ENCODE measurements at regions not wholly inside any gene's neighbourhood (a gene's known extent, or its start where the extent isn't known, plus 50 kb on each side); places are given as distances from the start of the nearest gene placed in this dataset.

DNA sequence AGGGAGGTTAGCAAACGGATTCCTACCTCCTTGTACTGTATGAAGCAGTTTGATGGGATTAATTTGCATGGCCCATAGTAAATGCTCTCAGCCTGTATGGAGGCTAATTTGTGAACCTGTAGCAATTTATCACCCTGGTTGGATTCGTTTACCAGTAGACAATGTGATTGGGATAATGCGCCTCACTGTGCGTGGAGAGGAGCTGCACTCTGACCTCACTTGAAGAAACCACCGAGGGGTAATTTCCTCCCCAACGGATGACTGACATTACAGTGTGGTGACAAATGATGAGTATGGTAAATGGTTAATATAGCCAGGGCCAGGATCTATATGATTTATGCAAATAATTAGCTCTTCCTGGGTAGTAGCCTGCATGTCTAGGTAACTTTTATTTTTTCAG is 479.1 kb upstream of the RBFOX1 start:
- ATAC-seq (no peak), DNase-seq (ENCODE audit: low spot score) (no peak)
- Mint-ChIP-seq H3K4me3 (no peak overlapping the region), H3K36me3 (no peaks in the 10 kb centered on the region), H3K27ac (no peak overlapping the region), H3K27me3 (no peaks in the 10 kb centered on the region), H3K9me3 (peaks cover 25% of the 10 kb centered on the region), H3K4me1 (ENCODE audit: low read depth in 2 of 2) (no peaks in the 10 kb centered on the region)

DNA sequence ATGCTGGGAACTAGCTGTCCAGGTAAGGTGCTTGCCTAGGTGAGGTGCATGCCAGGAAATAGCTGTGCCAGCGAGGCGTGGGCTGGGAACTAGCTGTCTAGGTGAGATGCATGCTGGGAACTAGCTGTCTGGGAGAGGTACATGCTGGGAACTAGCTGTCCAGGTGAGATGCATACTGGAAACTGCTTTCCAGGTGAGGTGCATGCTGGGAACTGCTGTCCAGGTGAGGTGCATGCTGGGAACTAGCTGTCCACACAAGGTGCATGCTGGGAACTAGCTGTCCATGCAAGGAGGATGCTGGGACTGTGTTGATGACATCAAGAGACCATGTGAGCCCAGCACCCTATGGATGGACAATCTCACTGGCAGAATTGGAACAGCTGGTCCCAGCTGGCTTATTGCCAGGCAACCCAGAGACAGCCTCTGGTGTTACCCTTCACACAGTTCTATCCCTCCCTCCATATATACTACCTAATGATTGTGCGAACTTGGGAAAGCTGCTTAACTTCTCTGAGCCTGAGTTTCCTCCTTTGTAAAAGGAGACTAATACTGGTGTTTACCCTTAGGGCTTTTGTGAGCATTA is 479.9 kb upstream of the RBFOX1 start:
- H3K4me1 Mint-ChIP-seq (ENCODE audit: low read depth in 2 of 2): no peaks in the 10 kb centered on the region
- H3K4me3 Mint-ChIP-seq: no peak overlapping the region
- ATAC-seq (no peak), DNase-seq (ENCODE audit: low spot score) (no peak)
- no peak overlapping the region for H3K27ac Mint-ChIP-seq
- no peaks in the 10 kb centered on the region for H3K36me3 Mint-ChIP-seq
- H3K9me3 Mint-ChIP-seq: peaks cover 25% of the 10 kb centered on the region
- H3K27me3 Mint-ChIP-seq: no peaks in the 10 kb centered on the region

DNA sequence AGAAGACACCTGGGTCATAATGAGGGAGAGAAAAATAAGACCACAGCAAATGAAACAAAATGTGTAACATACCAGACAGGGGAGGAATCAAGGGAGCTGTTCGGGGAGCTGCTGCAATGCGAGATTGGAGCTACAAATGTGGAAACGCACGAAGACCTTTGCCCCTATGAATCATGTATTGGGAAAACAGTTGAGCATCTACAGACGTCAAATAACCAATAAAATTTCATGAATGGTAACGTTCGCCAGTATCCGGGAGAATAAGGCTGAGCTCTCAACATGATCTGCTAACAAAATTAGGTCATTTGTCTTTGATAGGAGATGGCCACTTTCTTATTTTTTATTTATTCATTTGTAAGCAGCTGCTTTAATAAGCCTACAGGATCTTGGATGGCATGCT is 486.2 kb upstream of the RBFOX1 start:
- H3K4me3 Mint-ChIP-seq: no peak overlapping the region
- no peaks in the 10 kb centered on the region for H3K4me1 Mint-ChIP-seq (ENCODE audit: low read depth in 2 of 2)
- H3K36me3 Mint-ChIP-seq: peaks cover 4% of the 10 kb centered on the region
- H3K9me3 Mint-ChIP-seq: peaks cover 28% of the 10 kb centered on the region
- DNase-seq (ENCODE audit: low spot score) (no peak), ATAC-seq (no peak)
- H3K27me3 Mint-ChIP-seq: no peaks in the 10 kb centered on the region
- H3K27ac Mint-ChIP-seq: no peak overlapping the region

DNA sequence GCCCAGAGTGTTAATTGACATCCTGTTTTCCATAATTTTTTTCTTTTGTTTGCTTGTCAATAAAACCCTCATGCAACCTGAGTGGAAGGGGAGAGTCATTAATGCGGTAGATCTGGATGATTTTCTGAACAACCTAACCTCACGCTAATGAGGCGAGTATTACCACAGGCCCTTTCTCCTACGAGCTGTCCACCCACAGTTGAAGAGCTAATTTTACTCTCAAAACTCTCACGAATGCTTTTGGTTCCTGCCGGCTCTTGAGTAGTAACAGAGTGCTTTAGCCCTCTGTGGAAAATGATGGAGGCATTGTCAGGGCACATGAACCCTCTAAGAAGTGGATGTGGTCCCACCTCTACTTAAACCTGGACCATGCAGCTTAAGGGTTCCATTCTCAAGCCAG is 491.3 kb upstream of the RBFOX1 start:
- Mint-ChIP-seq H3K4me1 (ENCODE audit: low read depth in 2 of 2) (no peaks in the 10 kb centered on the region), H3K4me3 (no peak overlapping the region), H3K27me3 (no peaks in the 10 kb centered on the region), H3K36me3 (peaks cover 4% of the 10 kb centered on the region), H3K9me3 (peaks cover 31% of the 10 kb centered on the region), H3K27ac (no peak overlapping the region)
- no peak for DNase-seq (ENCODE audit: low spot score)
- ATAC-seq: no peak

DNA sequence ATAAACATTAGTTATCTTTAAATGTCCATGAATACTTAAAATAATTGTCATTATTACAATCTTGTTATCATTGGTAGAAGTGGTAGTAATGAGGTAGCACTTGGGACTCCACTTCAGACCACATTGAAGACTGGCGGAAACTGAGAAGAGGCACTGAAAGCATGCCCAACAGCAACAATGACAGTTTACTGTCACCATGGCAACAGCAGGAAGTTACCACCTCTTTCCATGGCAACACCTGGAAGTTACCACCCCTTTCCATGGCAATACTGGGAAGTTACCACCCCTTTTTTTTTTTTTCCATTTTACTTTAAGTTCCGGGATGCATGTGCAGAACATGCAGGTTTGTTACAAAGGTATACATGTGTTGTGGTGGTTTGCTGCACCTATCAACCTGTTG is 494.9 kb upstream of the RBFOX1 start:
- Mint-ChIP-seq H3K9me3 (peaks cover 15% of the 10 kb centered on the region), H3K4me1 (ENCODE audit: low read depth in 2 of 2) (no peaks in the 10 kb centered on the region), H3K27ac (no peak overlapping the region), H3K36me3 (no peaks in the 10 kb centered on the region), H3K4me3 (no peak overlapping the region), H3K27me3 (peaks cover 0 to 3% of the 10 kb centered on the region in 2 donors)
- no peak for ATAC-seq
- DNase-seq (ENCODE audit: low spot score): no peak

DNA sequence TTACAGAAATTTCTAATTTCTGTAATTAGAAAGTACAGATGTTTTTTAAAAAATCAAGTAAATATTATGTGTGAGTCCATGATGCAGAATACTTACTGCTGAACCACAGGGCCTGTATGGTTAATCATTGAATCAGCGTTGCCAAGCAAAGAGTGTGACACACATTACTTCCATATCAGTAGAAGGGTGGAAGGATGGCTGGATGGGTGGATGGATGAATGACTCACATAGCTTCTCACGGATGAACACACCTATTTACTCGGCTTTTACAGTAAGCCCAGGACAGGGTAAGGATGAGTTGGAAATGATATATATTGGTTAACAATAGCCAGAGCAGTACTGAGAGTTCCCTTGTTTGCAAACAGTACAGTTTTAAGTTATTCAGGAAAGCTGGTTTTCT is 495.9 kb upstream of the RBFOX1 start:
- Mint-ChIP-seq H3K4me1 (ENCODE audit: low read depth in 2 of 2) (no peaks in the 10 kb centered on the region), H3K27me3 (peaks cover 0 to 3% of the 10 kb centered on the region in 2 donors), H3K9me3 (peaks cover 15% of the 10 kb centered on the region), H3K27ac (no peak overlapping the region), H3K36me3 (no peaks in the 10 kb centered on the region), H3K4me3 (no peak overlapping the region)
- ATAC-seq (no peak), DNase-seq (ENCODE audit: low spot score) (no peak)

DNA sequence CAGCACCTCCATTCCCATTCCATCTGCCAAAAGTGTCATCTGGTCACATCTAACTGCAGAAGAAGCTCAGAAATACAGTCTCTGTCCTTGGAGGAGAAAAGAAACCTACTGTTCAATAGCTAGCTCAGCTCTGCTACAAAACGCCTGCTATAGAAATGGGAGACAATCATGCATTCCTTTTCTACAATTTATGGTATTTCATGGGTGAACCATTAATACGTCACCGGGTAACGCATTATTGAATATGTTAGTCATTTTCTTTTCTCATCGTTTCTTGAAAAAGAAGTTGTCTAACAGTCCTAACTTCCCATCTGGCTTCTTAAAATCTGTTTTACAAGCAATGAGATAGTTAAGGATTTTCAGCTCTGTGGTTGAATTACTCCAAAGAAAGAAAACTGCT is 496.7 kb upstream of the RBFOX1 start:
- Mint-ChIP-seq H3K4me1 (ENCODE audit: low read depth in 2 of 2) (no peaks in the 10 kb centered on the region), H3K27ac (no peak overlapping the region), H3K27me3 (peaks cover 0 to 3% of the 10 kb centered on the region in 2 donors), H3K9me3 (peaks cover 15% of the 10 kb centered on the region), H3K36me3 (no peaks in the 10 kb centered on the region), H3K4me3 (no peak overlapping the region)
- no peak for DNase-seq (ENCODE audit: low spot score)
- no peak for ATAC-seq

DNA sequence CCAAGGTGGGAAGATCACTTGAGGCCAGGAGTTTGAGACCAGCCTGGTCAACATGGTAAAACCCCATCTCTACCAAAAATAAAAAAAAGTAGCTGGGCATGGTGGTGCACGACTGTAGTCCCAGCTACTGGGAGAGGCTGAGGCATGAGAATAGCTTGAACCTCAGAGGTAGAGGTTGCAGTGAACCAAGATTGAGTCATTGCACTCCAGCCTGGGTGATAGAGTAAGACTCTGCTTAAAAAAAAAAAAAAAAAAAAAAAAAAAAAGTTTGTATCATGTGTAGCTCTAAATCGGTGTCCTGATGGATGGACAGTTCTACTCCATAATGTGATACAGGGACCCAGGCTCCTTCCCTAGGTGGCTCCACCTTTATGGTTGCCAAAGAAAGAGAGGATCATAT is 497.1 kb upstream of the RBFOX1 start:
- DNase-seq (ENCODE audit: low spot score) (no peak), ATAC-seq (no peak)
- Mint-ChIP-seq H3K36me3 (no peaks in the 10 kb centered on the region), H3K27ac (no peak overlapping the region), H3K27me3 (peaks cover 0 to 3% of the 10 kb centered on the region in 2 donors), H3K9me3 (peaks cover 15% of the 10 kb centered on the region), H3K4me3 (no peak overlapping the region), H3K4me1 (ENCODE audit: low read depth in 2 of 2) (no peaks in the 10 kb centered on the region)

DNA sequence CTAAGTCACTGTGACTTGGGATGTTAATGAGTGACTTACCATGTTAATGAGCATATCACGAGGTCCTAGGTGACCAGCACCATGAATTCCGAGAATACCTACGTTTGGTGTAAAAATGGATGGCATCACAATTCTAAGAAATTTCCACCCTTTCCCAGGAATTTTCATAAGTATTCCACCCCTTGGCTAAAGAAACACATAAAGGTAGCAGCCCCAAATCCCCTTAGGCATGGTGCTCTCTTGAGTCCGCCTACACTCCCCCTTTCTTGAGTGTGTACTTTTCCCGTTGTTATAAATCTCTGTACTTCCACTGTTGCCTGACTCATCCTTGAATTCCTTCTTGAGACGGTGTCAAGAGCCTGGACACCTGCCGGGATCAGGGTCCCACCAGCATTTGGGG is 504.0 kb upstream of the RBFOX1 start:
- Mint-ChIP-seq H3K36me3 (no peaks in the 10 kb centered on the region), H3K4me3 (no peak overlapping the region), H3K27me3 (peaks cover 0 to 5% of the 10 kb centered on the region in 2 donors), H3K9me3 (peaks cover 6% of the 10 kb centered on the region), H3K27ac (no peak overlapping the region), H3K4me1 (ENCODE audit: low read depth in 2 of 2) (no peaks in the 10 kb centered on the region)
- ATAC-seq (no peak), DNase-seq (ENCODE audit: low spot score) (no peak)

DNA sequence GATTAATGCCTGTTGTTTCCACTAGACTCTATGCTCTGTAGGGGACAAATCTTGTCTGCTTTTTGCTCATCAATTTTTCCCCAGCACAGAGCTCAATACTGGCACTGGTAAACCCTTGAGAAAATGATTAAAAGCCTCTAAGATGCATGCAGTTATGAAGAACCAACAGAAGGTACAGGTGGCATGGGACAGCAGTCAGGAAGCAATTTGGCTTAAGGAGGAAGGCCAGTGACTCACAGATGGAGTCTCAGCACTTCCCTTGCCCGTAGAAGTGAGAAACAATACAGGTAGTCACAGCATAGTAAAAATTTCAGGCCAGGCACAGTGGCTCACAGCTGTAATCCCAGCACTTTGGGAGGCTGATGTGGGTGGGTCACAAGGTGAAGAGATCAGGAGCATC is 504.7 kb upstream of the RBFOX1 start:
- H3K27ac Mint-ChIP-seq: no peak overlapping the region
- H3K27me3 Mint-ChIP-seq: peaks cover 0 to 3% of the 10 kb centered on the region in 2 donors
- H3K4me3 Mint-ChIP-seq: no peak overlapping the region
- H3K9me3 Mint-ChIP-seq: peaks cover 5% of the 10 kb centered on the region
- no peaks in the 10 kb centered on the region for H3K36me3 Mint-ChIP-seq
- H3K4me1 Mint-ChIP-seq (ENCODE audit: low read depth in 2 of 2): no peaks in the 10 kb centered on the region
- no peak for DNase-seq (ENCODE audit: low spot score)
- no peak for ATAC-seq

DNA sequence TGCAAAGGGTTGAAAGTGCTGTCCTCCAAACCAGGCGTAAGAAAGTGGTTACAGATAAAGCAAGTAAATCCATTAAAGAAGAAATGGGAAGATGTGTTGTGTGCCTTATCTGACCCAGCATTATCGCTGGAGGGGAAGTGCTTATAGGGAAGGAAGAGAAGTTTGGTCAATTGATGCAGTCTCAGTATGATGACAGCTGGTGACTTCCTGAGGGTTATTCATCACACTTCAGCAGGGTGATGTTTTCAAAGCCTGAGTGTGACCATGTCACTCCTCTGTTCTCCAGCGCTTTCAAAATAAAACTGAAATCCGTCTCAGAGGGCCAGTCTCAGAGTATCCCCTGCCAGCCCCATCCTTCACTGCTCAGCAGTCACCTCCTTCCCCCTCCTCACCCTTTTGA is 505.4 kb upstream of the RBFOX1 start:
- Mint-ChIP-seq H3K27me3 (peaks cover 0 to 3% of the 10 kb centered on the region in 2 donors), H3K4me3 (no peak overlapping the region), H3K9me3 (peaks cover 5% of the 10 kb centered on the region), H3K27ac (no peak overlapping the region), H3K36me3 (no peaks in the 10 kb centered on the region), H3K4me1 (ENCODE audit: low read depth in 2 of 2) (no peaks in the 10 kb centered on the region)
- ATAC-seq: no peak
- no peak for DNase-seq (ENCODE audit: low spot score)

DNA sequence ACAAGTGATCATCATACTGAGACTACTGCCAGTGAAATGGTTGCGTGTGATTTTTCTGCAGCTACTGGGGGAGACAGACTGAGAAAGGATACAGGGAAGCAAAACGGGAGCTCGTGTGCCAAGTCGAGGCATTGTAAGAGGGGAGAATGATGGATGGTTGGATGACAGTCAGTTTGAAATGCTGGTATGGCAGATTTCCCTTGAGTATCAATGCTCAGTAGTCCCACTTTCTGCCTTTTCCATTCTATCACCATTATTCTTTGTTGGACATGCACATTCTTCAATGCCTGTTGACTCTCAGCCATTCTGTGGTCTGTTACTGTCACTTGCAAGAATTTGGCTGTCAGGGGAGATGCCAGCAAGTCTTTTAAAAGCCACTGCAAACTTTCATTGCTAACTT is 510.6 kb upstream of the RBFOX1 start:
- Mint-ChIP-seq H3K4me3 (no peak overlapping the region), H3K27ac (no peak overlapping the region), H3K9me3 (peaks cover 8% of the 10 kb centered on the region), H3K27me3 (no peaks in the 10 kb centered on the region), H3K36me3 (no peaks in the 10 kb centered on the region), H3K4me1 (ENCODE audit: low read depth in 2 of 2) (no peaks in the 10 kb centered on the region)
- DNase-seq (ENCODE audit: low spot score) (no peak), ATAC-seq (no peak)

DNA sequence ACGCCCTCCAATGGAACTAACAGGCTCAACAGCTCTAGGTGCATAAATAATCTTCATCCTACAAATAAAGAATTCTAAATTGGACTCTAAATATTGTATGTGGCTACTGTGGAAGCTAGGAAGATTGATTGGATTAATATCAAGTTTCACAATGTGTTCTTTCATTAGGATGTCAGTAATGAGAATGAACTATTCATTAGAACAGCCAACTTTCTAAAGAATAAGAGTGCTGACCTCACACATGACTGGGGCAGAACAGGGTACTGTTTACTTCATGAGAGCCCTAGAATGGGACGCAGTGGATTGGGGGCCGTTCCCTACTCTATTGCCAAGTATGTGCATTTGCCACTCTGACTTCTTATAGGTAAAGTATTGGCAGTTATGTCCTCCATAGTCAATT is 528.2 kb upstream of the RBFOX1 start:
- Mint-ChIP-seq H3K27me3 (no peaks in the 10 kb centered on the region), H3K9me3 (peaks cover 4% of the 10 kb centered on the region), H3K36me3 (peaks cover 4% of the 10 kb centered on the region), H3K27ac (no peak overlapping the region), H3K4me3 (no peak overlapping the region), H3K4me1 (ENCODE audit: low read depth in 2 of 2) (no peaks in the 10 kb centered on the region)
- DNase-seq (ENCODE audit: low spot score) (no peak), ATAC-seq (no peak)

DNA sequence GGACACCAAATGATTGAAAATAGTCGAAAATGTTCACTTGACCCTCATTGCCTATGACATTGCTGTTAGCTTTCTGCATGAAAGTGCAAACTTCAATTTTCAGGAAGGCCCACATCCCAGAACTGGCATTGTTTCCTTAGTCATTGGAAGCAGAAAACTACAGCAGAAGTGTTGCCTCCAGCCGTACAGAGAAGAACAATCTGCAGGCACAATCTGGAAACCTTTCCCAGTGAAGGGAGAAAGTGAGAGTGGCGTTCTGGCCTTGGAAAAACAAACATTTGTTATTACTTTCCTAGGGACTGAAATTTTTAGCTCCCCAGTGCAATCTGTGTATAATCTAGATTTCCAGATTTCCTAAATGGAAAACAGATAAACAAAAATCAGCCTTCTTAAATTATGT is 529.5 kb upstream of the RBFOX1 start:
- no peaks in the 10 kb centered on the region for H3K4me1 Mint-ChIP-seq (ENCODE audit: low read depth in 2 of 2)
- no peak overlapping the region for H3K27ac Mint-ChIP-seq
- no peaks in the 10 kb centered on the region for H3K27me3 Mint-ChIP-seq
- peaks cover 4% of the 10 kb centered on the region for H3K36me3 Mint-ChIP-seq
- no peak overlapping the region for H3K4me3 Mint-ChIP-seq
- no peak for ATAC-seq
- H3K9me3 Mint-ChIP-seq: peaks cover 4% of the 10 kb centered on the region
- no peak for DNase-seq (ENCODE audit: low spot score)

DNA sequence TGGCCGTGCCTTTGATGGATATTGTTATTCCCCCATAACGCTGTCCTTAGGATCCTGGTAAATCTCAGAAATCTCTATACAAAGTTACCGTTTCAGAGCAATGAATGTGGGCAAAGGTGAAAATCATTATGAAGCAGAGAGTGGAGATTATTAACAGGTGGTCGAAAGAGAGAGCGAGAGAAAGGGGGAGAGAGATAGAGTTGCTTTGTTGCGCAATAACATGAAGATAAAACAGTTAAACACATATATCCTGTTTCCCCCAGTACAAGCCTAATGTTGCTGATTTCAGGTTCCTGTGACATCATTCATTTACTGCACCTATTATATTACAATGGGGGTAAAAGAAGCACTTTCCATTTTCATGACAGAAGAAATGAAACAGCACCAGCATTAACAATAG is 535.4 kb upstream of the RBFOX1 start:
- Mint-ChIP-seq H3K36me3 (peaks cover 4% of the 10 kb centered on the region), H3K4me3 (no peak overlapping the region), H3K27me3 (no peaks in the 10 kb centered on the region), H3K9me3 (peaks cover 7% of the 10 kb centered on the region), H3K4me1 (ENCODE audit: low read depth in 2 of 2) (no peaks in the 10 kb centered on the region), H3K27ac (no peak overlapping the region)
- DNase-seq (ENCODE audit: low spot score): no peak
- no peak for ATAC-seq
